ENCODE measurements at regions not wholly inside any gene's neighbourhood (a gene's known extent, or its start where the extent isn't known, plus 50 kb on each side); places are given as distances from the start of the nearest gene placed in this dataset.

- TF ChIP-seq EP300 (IDR thresholded peaks at IDR 0.05) (no peak), CTCF (IDR thresholded peaks at IDR 0.05) (no peak), POLR2A (IDR thresholded peaks at IDR 0.05) (no peak)
Measured at GRCh38 chr2:147149575-147150240, 695.1 kb upstream of the ACVR2A start.
